Endodermal cell (in vitro differentiated cells): ENCODE measurements at regions not wholly inside any gene's neighbourhood (a gene's known extent, or its start where the extent isn't known, plus 50 kb on each side); places are given as distances from the start of the nearest gene placed in this dataset.

ENCODE experiments used
- DNase-seq: peaks from one replicate; pipeline ENCODE4 v3.0.0-alpha.2; 2017
- H3K27ac ChIP-seq: 2 replicates; pipeline ENCODE4 v1.5.1; 2013; ENCODE audit warnings: mild to moderate bottlenecking, low read depth, low read length, moderate library complexity
- H3K27me3 ChIP-seq: 2 replicates; pipeline ENCODE4 v1.6.1; 2013; ENCODE audit warnings: mild to moderate bottlenecking, low read length, moderate library complexity; ENCODE audit not compliant: insufficient read depth, control insufficient read depth, poor library complexity, severe bottlenecking
- H3K36me3 ChIP-seq: 2 replicates; pipeline ENCODE4 v1.7.0; 2013; ENCODE audit warnings: mild to moderate bottlenecking, low read length, moderate library complexity; ENCODE audit not compliant: control insufficient read depth, insufficient read depth
- H3K4me1 ChIP-seq: one replicate; pipeline ENCODE4 v1.7.0; 2013; ENCODE audit warnings: low read length; ENCODE audit not compliant: control insufficient read depth, insufficient read depth
- H3K4me3 ChIP-seq: 2 replicates; pipeline ENCODE4 v1.5.1; 2013; ENCODE audit warnings: mild to moderate bottlenecking, low read length, moderate library complexity
- H3K9ac ChIP-seq: 2 replicates; pipeline ENCODE4 v1.6.1; 2013; ENCODE audit warnings: mild to moderate bottlenecking, low read length, moderate library complexity; ENCODE audit not compliant: poor library complexity, severe bottlenecking; ENCODE audit errors: extremely low read depth
- H3K9me3 ChIP-seq: 2 replicates; pipeline ENCODE4 v1.6.1; 2013; ENCODE audit warnings: mild to moderate bottlenecking, low read length, moderate library complexity; ENCODE audit not compliant: control insufficient read depth
- H3K27ac Mint-ChIP-seq: 2 replicates; pipeline ENCODE4 v1.8.0; 2020; ENCODE audit warnings: mixed read lengths
- H3K27me3 Mint-ChIP-seq: 2 replicates; pipeline ENCODE4 v1.8.0; 2021; ENCODE audit warnings: mild to moderate bottlenecking, mixed read lengths; ENCODE audit not compliant: insufficient read depth
- H3K36me3 Mint-ChIP-seq: 2 replicates; pipeline ENCODE4 v1.8.0; 2020; ENCODE audit warnings: low read depth, mixed read lengths
- H3K4me1 Mint-ChIP-seq: 2 replicates; pipeline ENCODE4 v1.8.0; 2020; ENCODE audit warnings: mixed read lengths
- H3K4me3 Mint-ChIP-seq: 2 replicates; pipeline ENCODE4 v1.8.0; 2020; ENCODE audit warnings: mild to moderate bottlenecking, moderate library complexity, mixed read lengths
- H3K9me3 Mint-ChIP-seq: 2 replicates; pipeline ENCODE4 v1.8.0; 2020; ENCODE audit warnings: mild to moderate bottlenecking, mixed read lengths
- WGBS, 2 experiments: methylation state at CpG; one replicate each; pipeline versions ENCODE4 v1.1.5 to v1.1.7; 2013; ENCODE audit warnings: missing lambda C conversion rate in 2 of 2, mixed read lengths in 1 of 2; ENCODE audit not compliant: insufficient coverage in 1 of 2, insufficient read length in 1 of 2; 5-methylcytosine and 5-hydroxymethylcytosine counted together
- TF ChIP-seq, protein P1 (sequence below): fragments of 200-600 bp; sonication (generic); conservative IDR thresholded peaks from 2 replicates; pipeline ENCODE4 v1.5.0; 2021; ENCODE audit warnings: antibody characterized with exemption, mild to moderate bottlenecking

DNA sequence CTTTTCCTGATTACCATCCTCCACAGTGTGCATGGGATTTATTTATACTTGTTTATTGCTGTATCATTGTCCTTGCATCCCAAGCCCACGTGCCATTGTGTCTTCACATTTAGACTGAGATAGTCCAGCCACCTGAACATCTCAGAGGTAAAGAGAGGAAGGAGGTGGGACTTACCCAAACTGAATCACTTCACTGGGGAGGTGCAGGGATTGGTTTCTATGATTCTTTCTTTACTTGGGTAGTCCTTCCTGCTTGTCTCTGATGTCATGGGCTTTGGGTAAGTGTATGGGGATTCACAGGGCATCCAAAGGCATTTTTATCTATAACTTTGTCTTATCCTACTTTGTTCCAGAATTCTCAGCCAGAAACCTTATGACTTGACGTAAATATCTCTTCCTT, 141.5 kb upstream of the UMPS start:
- H3K27me3 ChIP-seq = peaks cover 24% of the 10 kb centered on the region

DNA sequence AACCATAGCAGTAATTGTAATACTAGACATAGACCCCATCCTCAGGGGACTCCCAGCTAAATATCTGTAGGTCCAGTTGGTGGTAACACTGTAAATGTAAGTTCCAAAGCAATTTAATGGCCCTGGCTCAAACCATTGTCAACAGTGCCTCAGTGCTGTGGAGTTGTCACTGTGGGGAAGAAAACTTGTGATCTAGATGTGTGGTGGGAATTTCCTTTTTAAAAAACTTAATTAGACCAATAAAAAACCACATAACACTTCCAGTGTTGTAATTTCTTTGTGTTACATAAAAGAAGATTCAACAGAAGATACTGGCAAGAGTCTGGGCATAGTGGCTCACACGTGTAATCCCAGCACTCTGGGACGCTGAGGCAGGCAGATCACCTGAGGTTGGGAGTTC, 138.6 kb upstream of the UMPS start:
- Histone ChIP-seq H3K9me3 (no peaks in the 10 kb centered on the region), H3K4me1 (peaks cover 22% of the 10 kb centered on the region), H3K9ac (no peak overlapping the region), H3K36me3 (no peaks in the 10 kb centered on the region), H3K27ac (no peak overlapping the region), H3K4me3 (no peak overlapping the region), H3K27me3 (no peaks in the 10 kb centered on the region)
- Mint-ChIP-seq H3K9me3 (no peaks in the 10 kb centered on the region), H3K27ac (no peak overlapping the region), H3K27me3 (peaks cover 10% of the 10 kb centered on the region), H3K4me3 (no peak overlapping the region), H3K4me1 (peaks cover 29% of the 10 kb centered on the region), H3K36me3 (no peaks in the 10 kb centered on the region)
- TF ChIP-seq, protein P1, sequence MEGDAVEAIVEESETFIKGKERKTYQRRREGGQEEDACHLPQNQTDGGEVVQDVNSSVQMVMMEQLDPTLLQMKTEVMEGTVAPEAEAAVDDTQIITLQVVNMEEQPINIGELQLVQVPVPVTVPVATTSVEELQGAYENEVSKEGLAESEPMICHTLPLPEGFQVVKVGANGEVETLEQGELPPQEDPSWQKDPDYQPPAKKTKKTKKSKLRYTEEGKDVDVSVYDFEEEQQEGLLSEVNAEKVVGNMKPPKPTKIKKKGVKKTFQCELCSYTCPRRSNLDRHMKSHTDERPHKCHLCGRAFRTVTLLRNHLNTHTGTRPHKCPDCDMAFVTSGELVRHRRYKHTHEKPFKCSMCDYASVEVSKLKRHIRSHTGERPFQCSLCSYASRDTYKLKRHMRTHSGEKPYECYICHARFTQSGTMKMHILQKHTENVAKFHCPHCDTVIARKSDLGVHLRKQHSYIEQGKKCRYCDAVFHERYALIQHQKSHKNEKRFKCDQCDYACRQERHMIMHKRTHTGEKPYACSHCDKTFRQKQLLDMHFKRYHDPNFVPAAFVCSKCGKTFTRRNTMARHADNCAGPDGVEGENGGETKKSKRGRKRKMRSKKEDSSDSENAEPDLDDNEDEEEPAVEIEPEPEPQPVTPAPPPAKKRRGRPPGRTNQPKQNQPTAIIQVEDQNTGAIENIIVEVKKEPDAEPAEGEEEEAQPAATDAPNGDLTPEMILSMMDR = no peak
- 81 to 100% methylated on average over 2 of the region's 2 CpGs for WGBS, 2 experiments
- no peak for DNase-seq

More for the DNA sequence above, 141.5 kb upstream of the UMPS start:
- no peak for DNase-seq
- H3K36me3 ChIP-seq = no peaks in the 10 kb centered on the region
- no peak overlapping the region for H3K9ac ChIP-seq
- WGBS, 2 experiments = 97 to 100% methylated on average over 2 of the region's 2 CpGs
- Mint-ChIP-seq H3K9me3 (no peaks in the 10 kb centered on the region), H3K36me3 (no peaks in the 10 kb centered on the region), H3K4me1 (peaks cover 45% of the 10 kb centered on the region), H3K27me3 (peaks cover 36% of the 10 kb centered on the region), H3K27ac (no peak overlapping the region), H3K4me3 (no peak overlapping the region)
- no peak overlapping the region for H3K4me3 ChIP-seq
- TF ChIP-seq, protein P1 = no peak
- H3K9me3 ChIP-seq = no peaks in the 10 kb centered on the region
- H3K27ac ChIP-seq = no peak overlapping the region
- peaks cover 25% of the 10 kb centered on the region for H3K4me1 ChIP-seq

DNA sequence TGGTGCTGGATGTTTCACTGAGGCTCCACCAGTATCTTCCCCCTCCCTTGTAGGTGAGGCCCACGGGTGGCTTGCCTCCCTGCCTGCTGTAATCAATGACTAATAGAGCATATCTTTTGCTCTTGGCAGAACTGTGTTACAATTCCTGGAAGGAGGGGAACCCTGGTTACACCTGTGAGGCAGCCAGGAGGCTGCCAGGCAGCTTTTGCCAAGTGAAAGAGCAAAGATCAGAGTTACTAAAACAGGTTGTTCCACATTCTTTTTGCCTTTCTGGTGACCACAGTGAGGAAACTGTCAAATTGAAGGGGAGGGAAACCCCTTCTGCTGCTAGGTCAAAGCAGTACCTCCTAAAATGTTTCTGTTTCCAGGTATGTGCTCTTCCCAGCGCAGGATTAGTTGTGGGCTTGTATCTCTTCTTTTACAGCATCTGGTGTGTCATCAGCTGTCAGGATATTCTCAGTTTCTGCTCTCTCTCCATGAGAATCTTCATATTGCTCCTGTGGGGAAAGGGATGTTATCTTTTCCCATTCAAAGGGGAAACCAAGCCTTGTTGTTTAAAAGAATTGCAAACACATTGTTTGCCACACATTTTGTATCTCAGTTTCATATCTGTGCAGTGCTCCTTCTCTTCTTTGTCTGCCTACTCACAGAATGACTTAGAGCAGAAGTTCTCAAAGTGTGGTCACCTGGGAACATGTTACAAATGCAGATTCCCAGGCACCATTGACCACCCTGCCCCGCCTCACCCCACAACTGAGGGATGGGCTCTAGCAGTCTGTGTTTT, 137.4 kb upstream of the UMPS start:
- Histone ChIP-seq H3K9me3 (no peaks in the 10 kb centered on the region), H3K9ac (no peak overlapping the region), H3K27ac (no peak overlapping the region), H3K27me3 (no peaks in the 10 kb centered on the region), H3K4me1 (peaks cover 15% of the 10 kb centered on the region), H3K36me3 (no peaks in the 10 kb centered on the region), H3K4me3 (no peak overlapping the region)
- Mint-ChIP-seq H3K4me1 (peaks cover 27% of the 10 kb centered on the region), H3K36me3 (no peaks in the 10 kb centered on the region), H3K27ac (no peak overlapping the region), H3K9me3 (no peaks in the 10 kb centered on the region), H3K27me3 (peaks cover 6% of the 10 kb centered on the region), H3K4me3 (no peak overlapping the region)
- 78 to 100% methylated on average over 1 to 3 of the region's 3 CpGs for WGBS, 2 experiments
- TF ChIP-seq, protein P1 = no peak
- DNase-seq = peak; percentile 63
